Left colon (tissue), 2 donors: ENCODE measurements at regions not wholly inside any gene's neighbourhood (a gene's known extent, or its start where the extent isn't known, plus 50 kb on each side); places are given as distances from the start of the nearest gene placed in this dataset.
A peak's percentile ranks its signal among the peaks of the same experiment; 100 is the strongest.

ENCODE experiments used
- ATAC-seq: fragments of 200-7000 bp; cut with Tn5 transposase; one replicate; pipeline ENCODE4 v1.9.1; 2020; ENCODE audit warnings: mild to moderate bottlenecking, moderate library complexity
- DNase-seq, 2 donors: peaks; one replicate each; pipeline ENCODE4 v3.0.0-alpha.2; 2020
- intact Hi-C, 2 donors: fragments of 100-400 bp; cut with DNase I in 1 of 2; cut with micrococcal nuclease in 1 of 2; formaldehyde crosslinking; loops; one replicate each; pipeline versions ENCODE4 v1.11.2 to v1.14.0; 2022; cut with DNase I, micrococcal nuclease
- donor health status: DM: no; HTN: no; CAD: no.
- donor health status: DM: yes; HTN: yes; CAD: no.

GRCh38 chr7:33766405-33766804 is 138.9 kb upstream of the BMPER start:
- ATAC-seq = no peak
- intact Hi-C loops = no loop called here
- DNase-seq = no peak

- ATAC-seq (no peak), DNase-seq (no peak)
- intact Hi-C loops = no loop called here
Measured at GRCh38 chr7:33769930-33770329, 135.4 kb upstream of the BMPER start.

GRCh38 chr7:33770576-33770975 is 134.8 kb upstream of the BMPER start:
- DNase-seq (no peak), ATAC-seq (no peak)
- intact Hi-C loops = no loop called here

GRCh38 chr7:33771422-33771821 is 133.9 kb upstream of the BMPER start:
- intact Hi-C loops = no loop called here
- no peak for ATAC-seq
- DNase-seq = no peak

- DNase-seq (no peak), ATAC-seq (no peak)
- intact Hi-C loops = no loop called here
Measured at GRCh38 chr7:33773053-33773452, 132.3 kb upstream of the BMPER start.

- ATAC-seq (peak; percentile 86), DNase-seq (peak; percentile 28 to 39)
- intact Hi-C loops = no loop called here
Measured at GRCh38 chr7:33774762-33775523, 130.4 kb upstream of the BMPER start.

- DNase-seq (no peak), ATAC-seq (no peak)
- intact Hi-C loops = no loop called here
Measured at GRCh38 chr7:33775790-33776189, 129.5 kb upstream of the BMPER start.

- intact Hi-C loops = no loop called here
- no peak for ATAC-seq
- DNase-seq = no peak
Measured at GRCh38 chr7:33776788-33777187, 128.6 kb upstream of the BMPER start.

- ATAC-seq = no peak
- no peak for DNase-seq
- intact Hi-C loops = no loop called here
Measured at GRCh38 chr7:33778195-33778594, 127.1 kb upstream of the BMPER start.

- ATAC-seq = no peak
- no peak for DNase-seq
- intact Hi-C loops = no loop called here
Measured at GRCh38 chr7:33779216-33779615, 126.1 kb upstream of the BMPER start.

GRCh38 chr7:33781167-33781566 is 124.2 kb upstream of the BMPER start:
- no peak for DNase-seq
- ATAC-seq = no peak
- intact Hi-C loops = no loop called here

- DNase-seq (no peak), ATAC-seq (no peak)
- intact Hi-C loops = no loop called here
Measured at GRCh38 chr7:33781796-33782195, 123.5 kb upstream of the BMPER start.

GRCh38 chr7:33784000-33784399 is 121.3 kb upstream of the BMPER start:
- no peak for ATAC-seq
- intact Hi-C loops = no loop called here
- DNase-seq = no peak

- DNase-seq (no peak), ATAC-seq (no peak)
- intact Hi-C loops = no loop called here
Measured at GRCh38 chr7:33788531-33788930, 116.8 kb upstream of the BMPER start.

- ATAC-seq = no peak
- no peak for DNase-seq
- intact Hi-C loops = no loop called here
Measured at GRCh38 chr7:33789871-33790630, 115.3 kb upstream of the BMPER start.

GRCh38 chr7:33790746-33791145 is 114.6 kb upstream of the BMPER start:
- DNase-seq (no peak), ATAC-seq (no peak)
- intact Hi-C loops = no loop called here

GRCh38 chr7:33792041-33792440 is 113.3 kb upstream of the BMPER start:
- intact Hi-C loops = no loop called here
- ATAC-seq (no peak), DNase-seq (no peak)

GRCh38 chr7:33792547-33793105 is 112.7 kb upstream of the BMPER start:
- intact Hi-C loops = no loop called here
- DNase-seq (no peak), ATAC-seq (no peak)

GRCh38 chr7:33793616-33794015 is 111.7 kb upstream of the BMPER start:
- no peak for DNase-seq
- ATAC-seq = no peak
- intact Hi-C loops = no loop called here

GRCh38 chr7:33794419-33794818 is 110.9 kb upstream of the BMPER start:
- intact Hi-C loops = no loop called here
- ATAC-seq (no peak), DNase-seq (no peak)
